ENCODE measurements at regions not wholly inside any gene's neighbourhood (a gene's known extent, or its start where the extent isn't known, plus 50 kb on each side); places are given as distances from the start of the nearest gene placed in this dataset.

- TF ChIP-seq CTCF (IDR thresholded peaks at IDR 0.05) (no peak), POLR2A (IDR thresholded peaks at IDR 0.05; ENCODE audit: low read depth) (no peak)
These were observed 1211.6 kb upstream of the LRRN3 start for GRCh38 chr7:109879287-109879828.

Data from esophagus muscularis mucosa (tissue), 3 donors.